ENCODE measurements at regions not wholly inside any gene's neighbourhood (a gene's known extent, or its start where the extent isn't known, plus 50 kb on each side); places are given as distances from the start of the nearest gene placed in this dataset.
"Not testable (repeated sequence)": the region's sequence is repeated elsewhere in the genome, so short reads cannot be mapped to it uniquely, and the experiment has no call there.

DNA sequence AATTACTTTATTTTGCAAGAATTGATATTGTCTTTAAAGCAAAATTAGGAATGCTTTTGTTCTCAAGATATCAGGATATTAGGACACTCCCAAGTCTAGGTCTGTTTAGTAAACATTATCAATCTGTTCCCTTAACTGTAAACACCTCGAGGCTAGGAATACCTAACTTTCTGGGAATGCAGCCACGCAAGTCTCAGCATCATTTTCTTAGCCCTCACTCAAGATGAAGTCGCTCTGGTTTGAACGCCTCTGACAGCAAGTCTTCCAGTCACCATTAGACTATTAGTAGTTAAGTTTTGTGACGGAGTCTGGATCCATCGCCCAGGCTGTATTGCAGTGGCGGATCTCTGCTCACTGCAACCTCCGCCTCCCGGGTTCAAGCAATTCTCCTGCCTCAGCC lies 128.0 kb upstream of the MYO3A start:
- DNase-seq: no peak
- no peak overlapping the region for H3K4me3 ChIP-seq (ENCODE audit: insufficient read depth, low read depth, low read length)
- no peaks in the 10 kb centered on the region for H3K27me3 ChIP-seq (ENCODE audit: control insufficient read depth, insufficient read depth, low read length)
- H3K36me3 ChIP-seq (replicated peaks; ENCODE audit: control insufficient read depth, insufficient read depth, low read length): no peaks in the 10 kb centered on the region

DNA sequence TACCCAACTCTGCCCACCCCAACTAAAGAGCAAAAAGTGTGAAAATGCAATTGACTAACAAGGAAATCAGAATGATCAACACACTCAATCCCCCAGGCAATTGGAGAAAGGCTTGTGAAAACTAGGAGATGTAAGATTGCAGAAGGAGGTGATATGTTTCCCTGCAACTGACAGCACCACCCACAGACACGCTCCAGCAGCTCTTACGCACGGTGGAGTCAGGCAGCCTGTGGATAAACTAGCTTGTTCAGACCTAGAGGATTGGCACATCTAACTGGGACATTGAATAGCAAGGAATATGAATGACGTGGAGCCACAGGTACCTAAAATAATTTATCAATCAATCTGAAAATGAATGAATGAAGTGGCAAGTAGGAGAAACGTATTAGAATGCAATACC lies 125.7 kb upstream of the MYO3A start:
- Histone ChIP-seq H3K27me3 (ENCODE audit: control insufficient read depth, insufficient read depth, low read length) (no peaks in the 10 kb centered on the region), H3K4me3 (ENCODE audit: insufficient read depth, low read depth, low read length) (no peak overlapping the region), H3K36me3 (replicated peaks; ENCODE audit: control insufficient read depth, insufficient read depth, low read length) (no peaks in the 10 kb centered on the region)
- no peak for DNase-seq

DNA sequence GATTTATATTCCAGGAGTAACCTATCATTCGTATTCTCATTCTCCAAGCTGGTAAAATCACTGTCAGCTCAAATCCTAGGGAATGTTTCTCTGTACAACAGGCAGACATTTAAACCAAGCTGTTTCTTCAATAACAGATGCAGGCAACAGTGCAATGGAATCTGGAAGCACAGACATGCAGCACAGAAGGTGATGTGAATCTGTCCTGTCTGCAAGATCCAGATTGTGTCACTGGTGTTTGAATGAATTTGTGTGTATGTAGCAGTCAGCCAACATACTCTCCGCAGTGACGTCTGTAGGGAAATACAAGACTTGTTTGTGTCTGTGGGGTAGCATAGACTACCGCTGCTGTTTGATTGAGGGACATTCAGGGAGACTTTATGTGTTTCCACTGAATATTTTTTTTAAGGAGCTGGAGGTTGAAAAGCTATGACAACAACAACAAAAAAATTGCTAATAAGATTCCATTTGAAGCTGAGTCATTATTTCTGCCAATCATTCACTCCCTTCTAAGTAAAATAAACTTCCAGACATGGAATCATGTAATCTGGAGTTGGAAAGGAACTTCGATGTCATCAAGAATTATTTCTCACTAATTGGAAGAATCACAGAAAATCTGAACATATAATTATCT lies 122.9 kb upstream of the MYO3A start:
- Histone ChIP-seq H3K36me3 (replicated peaks; ENCODE audit: control insufficient read depth, insufficient read depth, low read length) (no peaks in the 10 kb centered on the region), H3K27me3 (ENCODE audit: control insufficient read depth, insufficient read depth, low read length) (no peaks in the 10 kb centered on the region), H3K4me3 (ENCODE audit: insufficient read depth, low read depth, low read length) (no peak overlapping the region)
- no peak for DNase-seq

DNA sequence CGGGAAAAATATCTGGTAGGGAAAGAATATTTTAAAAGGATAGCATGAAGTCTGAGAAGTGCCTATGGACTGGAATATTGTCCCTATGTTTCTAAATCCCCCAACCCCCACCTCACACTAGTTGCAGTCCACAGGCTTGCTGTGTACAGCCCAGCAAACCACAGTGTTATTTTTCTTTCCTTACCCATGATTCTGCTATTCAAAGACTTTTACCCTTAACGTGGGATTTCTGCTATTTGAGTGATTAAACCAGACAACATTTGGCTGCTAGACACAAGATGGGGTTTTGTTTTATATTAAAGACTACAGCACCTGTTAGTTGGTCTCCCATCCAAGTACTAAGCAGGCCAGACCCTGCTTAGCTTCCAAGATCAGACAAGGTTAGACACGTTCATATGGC lies 120.5 kb upstream of the MYO3A start:
- Histone ChIP-seq H3K27me3 (ENCODE audit: control insufficient read depth, insufficient read depth, low read length) (no peaks in the 10 kb centered on the region), H3K36me3 (replicated peaks; ENCODE audit: control insufficient read depth, insufficient read depth, low read length) (no peaks in the 10 kb centered on the region), H3K4me3 (ENCODE audit: insufficient read depth, low read depth, low read length) (no peak overlapping the region)
- no peak for DNase-seq

DNA sequence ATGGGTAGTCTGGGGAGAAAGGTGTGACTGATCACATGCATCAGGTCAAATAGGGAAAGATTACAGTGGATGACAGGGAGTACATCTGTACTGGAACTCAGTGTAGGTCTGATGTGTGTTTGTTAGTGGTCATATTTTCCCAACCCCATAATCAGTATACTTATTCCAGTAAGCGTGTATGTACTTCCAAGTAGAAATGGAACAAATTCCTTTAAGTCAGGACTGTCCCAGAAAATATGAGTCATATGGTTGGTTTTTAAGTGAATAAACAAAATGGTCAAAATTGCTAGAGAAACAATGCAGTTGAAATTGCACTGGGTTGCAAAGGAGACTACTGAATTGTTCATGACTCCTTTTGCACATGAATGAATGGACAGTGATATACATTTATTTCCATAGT lies 118.8 kb upstream of the MYO3A start:
- Histone ChIP-seq H3K36me3 (replicated peaks; ENCODE audit: control insufficient read depth, insufficient read depth, low read length) (no peaks in the 10 kb centered on the region), H3K4me3 (ENCODE audit: insufficient read depth, low read depth, low read length) (no peak overlapping the region), H3K27me3 (ENCODE audit: control insufficient read depth, insufficient read depth, low read length) (no peaks in the 10 kb centered on the region)
- DNase-seq: no peak

DNA sequence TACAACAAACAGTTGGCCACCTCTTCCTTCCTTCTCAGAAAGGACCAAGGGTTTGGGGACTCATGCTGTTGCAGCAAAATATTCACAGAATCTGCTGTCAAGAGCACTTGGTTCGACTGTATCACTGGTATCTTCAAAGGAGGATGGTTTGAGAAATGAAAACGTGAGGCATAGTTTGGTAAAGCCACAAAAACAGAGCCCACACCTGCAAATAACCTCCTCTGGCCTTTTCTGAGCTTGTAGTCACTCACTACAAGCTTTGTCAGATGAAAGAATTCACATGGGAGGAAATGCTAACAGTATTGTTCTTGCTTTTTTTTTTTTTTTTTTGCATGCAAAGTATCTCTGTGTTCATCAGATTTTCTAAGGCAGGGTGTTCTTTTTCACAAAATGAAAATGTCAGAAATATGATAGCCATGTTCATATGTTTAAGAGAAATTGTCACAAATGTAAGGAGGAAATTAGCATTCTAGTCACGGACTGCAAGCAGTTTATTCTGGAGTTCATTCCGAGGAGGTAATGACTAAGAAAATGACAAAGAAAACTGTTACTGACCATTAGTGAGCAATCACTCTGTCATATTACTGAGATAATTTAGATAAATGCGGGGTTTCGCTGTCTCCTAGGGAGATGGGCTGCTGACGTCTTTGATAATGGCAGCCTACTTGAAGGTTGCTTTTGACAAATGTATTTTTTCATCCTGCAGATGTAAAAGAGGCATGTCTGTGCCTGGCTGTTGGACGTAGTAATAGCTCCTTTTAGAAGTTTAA lies 117.8 kb upstream of the MYO3A start:
- no peaks in the 10 kb centered on the region for H3K27me3 ChIP-seq (ENCODE audit: control insufficient read depth, insufficient read depth, low read length)
- H3K36me3 ChIP-seq (replicated peaks; ENCODE audit: control insufficient read depth, insufficient read depth, low read length): no peaks in the 10 kb centered on the region
- DNase-seq: no peak
- H3K4me3 ChIP-seq (ENCODE audit: insufficient read depth, low read depth, low read length): no peak overlapping the region

DNA sequence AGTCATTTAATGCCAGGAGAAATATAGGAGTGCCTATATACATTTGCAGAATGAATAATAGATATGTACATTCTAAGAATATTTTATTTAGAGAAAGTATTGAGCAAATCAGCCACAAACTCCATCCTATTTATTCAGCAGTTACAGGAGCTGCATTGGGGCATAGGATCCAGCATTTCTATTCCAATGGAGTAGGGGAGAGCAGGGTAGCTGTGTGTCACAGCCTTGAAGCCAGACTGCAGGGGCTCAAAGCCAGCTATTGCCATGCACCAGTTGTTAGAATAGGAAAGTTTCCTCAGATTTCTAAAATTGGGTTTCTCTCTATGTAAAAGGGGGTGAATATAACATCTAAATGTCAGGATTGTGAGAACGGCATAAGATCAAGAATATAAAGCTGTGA lies 116.8 kb upstream of the MYO3A start:
- Histone ChIP-seq H3K4me3 (ENCODE audit: insufficient read depth, low read depth, low read length) (no peak overlapping the region), H3K36me3 (replicated peaks; ENCODE audit: control insufficient read depth, insufficient read depth, low read length) (no peaks in the 10 kb centered on the region), H3K27me3 (ENCODE audit: control insufficient read depth, insufficient read depth, low read length) (no peaks in the 10 kb centered on the region)
- DNase-seq: no peak

DNA sequence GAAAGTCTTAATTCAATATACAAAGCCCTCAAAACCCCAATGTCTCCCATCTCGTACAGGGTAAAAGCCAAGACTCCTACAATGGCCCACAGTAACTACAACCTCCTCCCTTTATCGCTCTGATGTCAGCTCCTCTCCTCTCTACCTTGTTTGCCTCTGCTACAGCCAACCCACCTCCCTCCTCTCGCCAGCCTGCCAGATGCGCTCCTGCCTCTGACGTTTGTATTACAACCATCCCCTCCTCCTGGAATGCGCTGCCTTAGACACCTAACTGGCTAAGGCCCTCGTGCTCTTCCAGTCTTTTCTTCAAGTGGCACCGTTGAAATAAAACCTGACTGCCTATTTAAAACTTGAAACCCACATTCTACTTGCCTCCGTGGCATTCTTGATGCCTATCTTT lies 115.3 kb upstream of the MYO3A start:
- Histone ChIP-seq H3K36me3 (replicated peaks; ENCODE audit: control insufficient read depth, insufficient read depth, low read length) (no peaks in the 10 kb centered on the region), H3K27me3 (ENCODE audit: control insufficient read depth, insufficient read depth, low read length) (no peaks in the 10 kb centered on the region), H3K4me3 (ENCODE audit: insufficient read depth, low read depth, low read length) (no peak overlapping the region)
- DNase-seq: peak; percentile 40

DNA sequence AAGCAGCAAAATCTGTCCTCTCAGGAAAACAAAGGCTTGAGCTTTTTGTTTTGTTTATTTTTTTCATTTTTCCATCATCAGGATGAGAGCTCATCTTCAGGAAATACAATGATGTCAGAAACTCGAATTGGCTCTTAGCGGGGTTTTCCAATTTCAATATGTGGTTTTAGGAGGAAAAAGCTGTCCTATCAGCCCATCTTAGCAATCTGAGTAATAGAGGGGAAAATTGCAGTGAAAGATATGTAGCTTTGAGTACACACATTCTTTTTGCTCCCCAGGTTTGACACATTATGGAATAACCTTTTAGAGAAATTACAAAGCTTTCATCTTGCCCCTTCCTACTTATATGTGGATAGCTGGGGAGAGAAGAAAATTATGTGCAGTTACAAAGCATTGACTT lies 113.6 kb upstream of the MYO3A start:
- no peaks in the 10 kb centered on the region for H3K36me3 ChIP-seq (replicated peaks; ENCODE audit: control insufficient read depth, insufficient read depth, low read length)
- DNase-seq: no peak
- no peak overlapping the region for H3K4me3 ChIP-seq (ENCODE audit: insufficient read depth, low read depth, low read length)
- no peaks in the 10 kb centered on the region for H3K27me3 ChIP-seq (ENCODE audit: control insufficient read depth, insufficient read depth, low read length)

DNA sequence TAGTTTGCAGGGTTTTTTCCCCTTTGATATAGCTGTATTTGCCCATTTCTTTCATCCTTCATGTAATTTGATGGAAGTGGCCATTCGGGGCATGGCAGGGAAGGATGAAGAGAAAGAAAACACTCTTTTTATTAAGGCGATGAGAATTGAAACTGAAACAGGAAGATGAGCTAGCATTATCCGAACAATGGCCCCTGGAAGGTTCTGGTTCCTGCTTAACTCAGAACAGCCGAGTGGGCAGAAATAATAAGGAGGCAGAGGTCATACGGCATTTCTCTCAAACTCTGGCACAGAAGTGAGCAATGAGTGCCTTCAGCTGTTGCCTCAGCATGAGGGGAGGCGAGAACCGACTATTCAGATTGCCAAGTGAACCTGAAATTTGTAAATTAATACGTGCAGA lies 113.2 kb upstream of the MYO3A start:
- Histone ChIP-seq H3K36me3 (replicated peaks; ENCODE audit: control insufficient read depth, insufficient read depth, low read length) (no peaks in the 10 kb centered on the region), H3K27me3 (ENCODE audit: control insufficient read depth, insufficient read depth, low read length) (no peaks in the 10 kb centered on the region), H3K4me3 (ENCODE audit: insufficient read depth, low read depth, low read length) (no peak overlapping the region)
- DNase-seq: no peak

DNA sequence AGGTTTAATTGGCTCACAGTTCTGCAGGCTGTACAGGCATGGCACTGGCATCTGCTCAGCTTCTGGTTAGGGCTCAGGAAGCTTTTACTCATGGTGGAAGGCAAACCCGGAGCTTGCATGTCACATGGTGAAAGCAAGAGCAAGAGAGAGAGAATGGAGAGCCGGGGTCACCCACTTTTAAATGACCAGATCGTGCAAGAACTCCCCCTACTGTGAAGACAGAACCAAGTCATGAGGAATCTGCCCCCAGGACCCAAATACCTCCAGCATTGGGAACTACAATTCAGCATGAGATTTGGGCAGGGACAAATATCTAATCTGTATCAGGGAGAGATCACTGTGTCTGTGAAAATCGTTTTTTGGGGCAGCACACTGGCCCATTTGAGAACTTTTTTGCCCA lies 110.0 kb upstream of the MYO3A start:
- DNase-seq: no peak
- Histone ChIP-seq H3K36me3 (replicated peaks; ENCODE audit: control insufficient read depth, insufficient read depth, low read length) (no peaks in the 10 kb centered on the region), H3K4me3 (ENCODE audit: insufficient read depth, low read depth, low read length) (no peak overlapping the region), H3K27me3 (ENCODE audit: control insufficient read depth, insufficient read depth, low read length) (no peaks in the 10 kb centered on the region)

DNA sequence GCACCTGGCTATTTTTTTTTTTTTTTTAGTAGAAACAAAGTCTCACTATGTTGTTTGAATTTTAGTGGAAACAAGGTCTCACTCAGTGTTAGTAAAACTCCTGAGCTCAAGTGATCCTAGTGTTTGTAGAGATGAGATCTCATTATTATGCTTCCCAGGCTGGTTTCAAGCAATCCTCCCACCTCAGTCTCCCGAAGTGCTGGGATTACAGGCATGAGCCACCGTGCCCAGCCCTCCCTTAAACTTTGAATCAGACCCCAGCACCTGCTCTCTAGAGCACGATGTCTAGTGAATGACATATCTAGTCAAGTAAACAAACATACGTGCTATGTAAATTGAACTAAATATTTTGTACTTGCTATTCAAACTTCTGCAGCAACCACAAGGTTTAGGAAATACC lies 105.6 kb upstream of the MYO3A start:
- no peaks in the 10 kb centered on the region for H3K27me3 ChIP-seq (ENCODE audit: control insufficient read depth, insufficient read depth, low read length)
- H3K4me3 ChIP-seq (ENCODE audit: insufficient read depth, low read depth, low read length): no peak overlapping the region
- H3K36me3 ChIP-seq (replicated peaks; ENCODE audit: control insufficient read depth, insufficient read depth, low read length): no peaks in the 10 kb centered on the region
- no peak for DNase-seq

DNA sequence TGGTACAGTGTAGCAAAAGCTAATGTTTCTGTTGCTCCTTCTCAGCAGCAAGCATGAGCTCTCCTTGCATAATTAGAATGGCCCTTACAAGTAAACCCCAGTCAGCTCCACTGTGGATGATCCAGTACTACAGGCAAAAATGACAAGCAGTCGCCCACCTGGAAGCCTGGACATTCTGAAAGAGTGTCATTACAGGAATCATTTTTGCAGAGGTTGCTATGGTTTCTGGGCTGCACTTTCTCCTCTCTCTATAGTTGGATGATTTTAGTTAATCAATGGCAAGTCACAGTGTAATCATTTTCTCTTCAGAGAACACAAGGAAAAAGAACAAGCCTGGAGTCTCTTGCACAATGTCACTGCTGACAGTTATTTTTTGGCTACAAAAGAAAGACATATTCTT lies 102.9 kb upstream of the MYO3A start:
- Histone ChIP-seq H3K4me3 (ENCODE audit: insufficient read depth, low read depth, low read length) (no peak overlapping the region), H3K27me3 (ENCODE audit: control insufficient read depth, insufficient read depth, low read length) (no peaks in the 10 kb centered on the region), H3K36me3 (replicated peaks; ENCODE audit: control insufficient read depth, insufficient read depth, low read length) (no peaks in the 10 kb centered on the region)
- DNase-seq: no peak

DNA sequence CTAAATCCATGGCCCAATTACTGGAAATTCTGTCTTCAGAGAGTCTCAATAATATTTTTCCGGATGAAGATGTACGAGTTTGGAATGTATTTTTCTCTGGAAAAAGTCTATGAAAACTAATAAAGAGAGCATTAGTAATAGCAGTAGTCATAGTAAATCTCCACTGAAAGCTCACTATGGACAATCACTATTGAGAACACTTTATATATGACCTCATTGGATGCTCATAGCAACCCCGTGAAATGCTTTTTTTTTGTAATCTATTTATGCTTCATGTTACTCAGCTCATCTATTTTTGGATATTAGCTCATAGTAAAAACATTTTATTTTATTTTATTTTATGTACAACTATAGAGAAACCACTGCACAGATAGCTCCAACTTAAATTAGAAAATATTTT lies 94.3 kb upstream of the MYO3A start:
- no peaks in the 10 kb centered on the region for H3K36me3 ChIP-seq (replicated peaks; ENCODE audit: control insufficient read depth, insufficient read depth, low read length)
- DNase-seq: no peak
- no peaks in the 10 kb centered on the region for H3K27me3 ChIP-seq (ENCODE audit: control insufficient read depth, insufficient read depth, low read length)
- no peak overlapping the region for H3K4me3 ChIP-seq (ENCODE audit: insufficient read depth, low read depth, low read length)

DNA sequence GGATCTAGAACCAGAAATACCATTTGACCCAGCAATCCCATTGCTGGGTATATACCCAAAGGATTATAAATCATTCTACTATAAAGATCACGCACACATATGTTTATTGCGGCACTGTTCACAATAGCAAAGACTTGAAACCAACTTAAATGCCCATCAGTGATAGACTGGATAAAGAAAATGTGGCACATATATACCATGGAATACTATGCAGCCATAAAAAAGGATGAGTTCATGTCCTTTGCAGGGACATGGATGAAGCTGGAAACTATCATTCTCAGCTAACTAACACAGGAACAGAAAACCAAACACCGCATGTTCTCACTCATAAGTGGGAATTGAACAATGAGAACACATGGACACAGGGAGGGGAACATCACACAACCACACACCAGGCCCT lies 93.2 kb upstream of the MYO3A start:
- DNase-seq; H3K27me3 ChIP-seq (ENCODE audit: control insufficient read depth, insufficient read depth, low read length); H3K4me3 ChIP-seq (ENCODE audit: insufficient read depth, low read depth, low read length); H3K36me3 ChIP-seq (replicated peaks; ENCODE audit: control insufficient read depth, insufficient read depth, low read length): not testable (repeated sequence)

DNA sequence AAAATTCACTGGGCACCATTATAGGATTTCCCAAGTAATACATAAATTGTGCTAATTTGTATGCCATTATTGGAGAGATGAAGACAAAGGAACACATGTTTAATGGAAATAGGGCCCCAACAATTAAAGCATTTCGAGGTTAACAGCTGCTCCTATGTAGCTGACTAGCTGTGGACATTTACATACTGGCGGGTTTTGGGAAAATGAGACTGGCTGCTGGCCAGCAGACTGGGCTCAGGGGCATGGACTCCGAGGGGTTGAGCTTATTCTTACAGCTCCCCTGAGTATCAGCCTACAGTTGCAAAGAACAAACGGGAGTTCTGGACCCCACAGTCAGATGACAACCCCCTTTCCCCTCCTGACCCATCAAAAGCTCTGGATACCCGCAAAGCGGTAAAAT lies 91.9 kb upstream of the MYO3A start:
- Histone ChIP-seq H3K36me3 (replicated peaks; ENCODE audit: control insufficient read depth, insufficient read depth, low read length) (no peaks in the 10 kb centered on the region), H3K27me3 (ENCODE audit: control insufficient read depth, insufficient read depth, low read length) (no peaks in the 10 kb centered on the region), H3K4me3 (ENCODE audit: insufficient read depth, low read depth, low read length) (no peak overlapping the region)
- no peak for DNase-seq
